ENCODE measurements at regions not wholly inside any gene's neighbourhood (a gene's known extent, or its start where the extent isn't known, plus 50 kb on each side); places are given as distances from the start of the nearest gene placed in this dataset.

DNA sequence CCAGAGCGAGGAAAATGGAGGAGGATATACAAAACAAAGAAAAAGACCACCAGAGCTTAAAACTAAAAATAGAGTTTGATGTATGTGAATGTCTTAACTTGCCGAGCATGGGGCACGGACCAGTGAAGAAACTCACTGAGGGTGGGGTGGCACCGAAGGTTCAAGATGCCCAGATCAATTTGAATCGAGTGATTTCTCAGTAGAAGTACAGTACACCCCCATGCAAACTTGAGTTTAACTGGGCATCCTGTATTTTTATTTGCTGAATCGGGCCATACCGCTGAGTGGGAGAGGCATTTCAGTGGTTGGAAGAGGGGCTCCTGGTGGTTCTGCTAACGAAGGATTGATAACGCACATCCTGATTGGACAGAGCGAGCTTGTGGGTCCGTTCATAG is 81.7 kb downstream of the ANKRD60 start:
- no peaks in the 10 kb centered on the region for H3K9me3 ChIP-seq
- TF ChIP-seq, protein P1, sequence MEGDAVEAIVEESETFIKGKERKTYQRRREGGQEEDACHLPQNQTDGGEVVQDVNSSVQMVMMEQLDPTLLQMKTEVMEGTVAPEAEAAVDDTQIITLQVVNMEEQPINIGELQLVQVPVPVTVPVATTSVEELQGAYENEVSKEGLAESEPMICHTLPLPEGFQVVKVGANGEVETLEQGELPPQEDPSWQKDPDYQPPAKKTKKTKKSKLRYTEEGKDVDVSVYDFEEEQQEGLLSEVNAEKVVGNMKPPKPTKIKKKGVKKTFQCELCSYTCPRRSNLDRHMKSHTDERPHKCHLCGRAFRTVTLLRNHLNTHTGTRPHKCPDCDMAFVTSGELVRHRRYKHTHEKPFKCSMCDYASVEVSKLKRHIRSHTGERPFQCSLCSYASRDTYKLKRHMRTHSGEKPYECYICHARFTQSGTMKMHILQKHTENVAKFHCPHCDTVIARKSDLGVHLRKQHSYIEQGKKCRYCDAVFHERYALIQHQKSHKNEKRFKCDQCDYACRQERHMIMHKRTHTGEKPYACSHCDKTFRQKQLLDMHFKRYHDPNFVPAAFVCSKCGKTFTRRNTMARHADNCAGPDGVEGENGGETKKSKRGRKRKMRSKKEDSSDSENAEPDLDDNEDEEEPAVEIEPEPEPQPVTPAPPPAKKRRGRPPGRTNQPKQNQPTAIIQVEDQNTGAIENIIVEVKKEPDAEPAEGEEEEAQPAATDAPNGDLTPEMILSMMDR (IDR thresholded peaks at IDR 0.05) = no peak
- no peaks in the 10 kb centered on the region for H3K27me3 ChIP-seq
- H3K9ac ChIP-seq (ENCODE audit: low read depth in 2 of 2, low read length in 2 of 2) = no peak overlapping the region
- DNase-seq = no peak
- no peak overlapping the region for H3K27ac ChIP-seq
- H3K4me1 ChIP-seq = no peaks in the 10 kb centered on the region
- intact Hi-C loops (cut with DNase I) = no loop called here
- H3K36me3 ChIP-seq = no peaks in the 10 kb centered on the region
- H3K4me3 ChIP-seq = no peak overlapping the region

DNA sequence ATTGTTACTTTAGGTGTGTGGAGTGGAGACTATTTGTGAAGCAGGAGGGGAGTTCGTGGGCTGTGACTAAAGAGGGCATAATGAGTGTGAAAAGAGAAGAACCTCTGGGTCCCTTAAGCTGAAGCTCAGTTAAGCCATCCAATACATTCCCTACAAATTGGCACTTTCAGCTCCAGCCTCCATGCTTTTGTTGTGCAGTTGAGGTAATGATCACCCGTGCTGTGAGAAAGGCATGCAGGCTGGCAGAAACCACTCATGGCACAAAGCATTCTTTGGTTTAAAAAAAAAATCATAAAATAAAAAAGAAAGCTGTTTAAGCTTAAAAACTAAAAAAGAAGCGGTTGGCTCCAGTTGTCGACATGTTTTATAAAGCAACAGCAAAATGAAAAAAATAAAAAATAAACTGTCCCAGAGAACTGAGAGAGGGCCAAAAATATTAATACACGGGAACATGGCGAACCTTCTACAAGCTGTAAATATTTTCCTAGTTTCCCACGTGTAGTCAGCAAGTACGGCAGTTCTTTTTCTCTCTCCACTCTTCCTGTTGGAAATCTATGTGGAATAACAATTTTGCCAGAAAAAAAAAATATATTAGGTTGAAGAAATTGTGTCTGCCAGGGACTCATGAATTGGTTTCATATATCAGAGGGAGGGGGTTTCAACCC is 82.2 kb downstream of the ANKRD60 start:
- H3K9ac ChIP-seq (ENCODE audit: low read depth in 2 of 2, low read length in 2 of 2) = no peak overlapping the region
- H3K4me3 ChIP-seq = no peak overlapping the region
- no peak for DNase-seq
- H3K27me3 ChIP-seq = no peaks in the 10 kb centered on the region
- no peaks in the 10 kb centered on the region for H3K36me3 ChIP-seq
- no peaks in the 10 kb centered on the region for H3K9me3 ChIP-seq
- no peak overlapping the region for H3K27ac ChIP-seq
- intact Hi-C loops (cut with DNase I) = no loop called here
- no peaks in the 10 kb centered on the region for H3K4me1 ChIP-seq
- TF ChIP-seq, protein P1 (IDR thresholded peaks at IDR 0.05) = no peak

DNA sequence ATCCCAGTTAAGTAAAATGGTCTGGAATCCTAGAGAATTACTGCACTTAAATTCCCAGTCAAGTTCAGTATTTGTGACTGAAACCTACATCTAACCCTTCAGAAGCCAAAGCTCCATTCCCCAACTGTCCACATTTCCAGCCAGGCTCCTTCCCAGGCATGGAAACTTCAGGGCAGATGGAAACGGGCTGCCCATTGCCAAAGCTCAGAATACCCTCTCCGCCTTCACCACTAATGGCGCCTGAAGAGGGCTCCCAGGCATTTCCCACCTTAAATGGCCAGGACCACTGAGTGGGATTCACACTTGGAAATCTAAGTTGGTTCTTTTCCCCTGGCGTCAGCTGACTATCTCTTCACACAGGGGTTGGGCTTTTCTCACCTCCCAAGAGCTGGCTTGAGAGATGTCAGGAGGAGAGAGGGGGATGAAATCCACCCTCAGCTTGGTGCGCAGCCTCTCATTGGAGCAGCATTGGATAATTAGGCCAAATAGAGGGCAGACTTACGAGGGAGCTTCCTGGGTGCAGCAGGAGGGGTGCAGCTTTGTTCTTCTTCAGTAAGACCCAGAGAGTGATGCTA is 82.9 kb downstream of the ANKRD60 start:
- Histone ChIP-seq H3K4me3 (no peak overlapping the region), H3K27me3 (no peaks in the 10 kb centered on the region), H3K4me1 (no peaks in the 10 kb centered on the region), H3K36me3 (no peaks in the 10 kb centered on the region), H3K27ac (no peak overlapping the region), H3K9ac (ENCODE audit: low read depth in 2 of 2, low read length in 2 of 2) (no peak overlapping the region), H3K9me3 (no peaks in the 10 kb centered on the region)
- intact Hi-C loops (cut with DNase I) = no loop called here
- TF ChIP-seq, protein P1 (IDR thresholded peaks at IDR 0.05) = no peak
- no peak for DNase-seq

DNA sequence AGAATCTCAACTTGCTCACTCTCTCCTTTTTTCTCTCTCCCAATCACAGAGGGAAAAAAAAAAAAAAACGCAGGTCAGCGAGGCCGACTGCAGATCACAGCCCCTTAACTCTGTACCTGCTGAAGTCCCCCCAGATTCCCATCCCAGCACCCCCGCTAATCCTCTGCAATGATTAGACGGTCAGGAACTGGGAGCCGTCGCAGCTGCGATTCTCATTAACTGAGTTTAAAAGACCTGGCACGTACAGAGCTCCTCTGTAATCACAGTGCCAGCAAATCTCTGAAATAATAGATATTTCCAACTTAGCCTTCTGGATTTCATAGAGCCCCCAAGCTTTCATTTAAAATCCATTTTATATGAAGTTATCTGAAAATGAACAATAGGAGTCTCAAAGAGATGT is 84.4 kb downstream of the ANKRD60 start:
- no peaks in the 10 kb centered on the region for H3K27me3 ChIP-seq
- DNase-seq = no peak
- H3K9ac ChIP-seq (ENCODE audit: low read depth in 2 of 2, low read length in 2 of 2) = no peak overlapping the region
- H3K4me3 ChIP-seq = no peak overlapping the region
- intact Hi-C loops (cut with DNase I) = no loop called here
- H3K36me3 ChIP-seq = no peaks in the 10 kb centered on the region
- no peaks in the 10 kb centered on the region for H3K4me1 ChIP-seq
- no peak overlapping the region for H3K27ac ChIP-seq
- TF ChIP-seq, protein P1 (IDR thresholded peaks at IDR 0.05) = no peak
- H3K9me3 ChIP-seq = no peaks in the 10 kb centered on the region

DNA sequence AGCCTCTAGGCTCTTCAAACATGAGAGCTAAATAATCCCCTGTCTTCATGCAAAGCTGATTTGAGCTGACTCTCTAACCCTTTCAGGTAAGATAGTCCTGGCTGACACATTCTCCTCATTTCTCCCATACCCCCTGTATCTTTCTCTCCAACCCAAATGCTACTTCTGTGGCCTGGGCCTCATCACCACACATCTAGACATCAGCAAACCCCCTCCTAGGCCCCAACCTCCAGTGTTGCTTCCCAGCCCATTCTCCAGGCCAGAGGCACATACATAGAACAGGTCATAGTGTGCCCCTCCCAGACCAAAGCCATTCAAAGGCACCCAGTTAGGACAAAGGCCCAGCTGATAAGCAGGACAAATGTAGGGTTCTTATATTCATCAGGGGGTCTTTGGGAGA is 84.9 kb downstream of the ANKRD60 start:
- no peak overlapping the region for H3K27ac ChIP-seq
- no peak for DNase-seq
- no peak overlapping the region for H3K9ac ChIP-seq (ENCODE audit: low read depth in 2 of 2, low read length in 2 of 2)
- no peaks in the 10 kb centered on the region for H3K36me3 ChIP-seq
- H3K27me3 ChIP-seq = no peaks in the 10 kb centered on the region
- H3K4me1 ChIP-seq = no peaks in the 10 kb centered on the region
- H3K4me3 ChIP-seq = no peak overlapping the region
- intact Hi-C loops (cut with DNase I) = no loop called here
- no peaks in the 10 kb centered on the region for H3K9me3 ChIP-seq
- TF ChIP-seq, protein P1 (IDR thresholded peaks at IDR 0.05) = no peak
